ENCODE measurements at regions not wholly inside any gene's neighbourhood (a gene's known extent, or its start where the extent isn't known, plus 50 kb on each side); places are given as distances from the start of the nearest gene placed in this dataset.

DNA sequence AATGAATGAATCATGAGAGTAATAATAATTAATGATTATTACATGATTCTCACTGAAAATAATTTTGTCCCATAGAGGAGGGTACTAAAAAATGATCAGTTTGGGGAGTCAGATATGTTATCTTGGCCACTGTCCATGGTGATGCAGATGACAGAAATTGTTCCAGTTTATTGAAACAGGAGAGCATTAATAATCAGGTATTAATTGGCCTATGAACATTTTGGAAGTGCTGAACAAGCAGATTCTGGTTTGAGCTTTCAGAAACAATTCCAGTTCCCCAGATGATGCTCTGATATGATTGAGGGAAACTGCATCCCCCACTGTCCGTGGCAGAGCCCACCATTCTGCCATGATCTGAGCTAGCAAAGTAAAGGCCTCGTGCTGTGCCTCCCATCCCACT lies 345.2 kb downstream of the ZSWIM6 start:
- DNase-seq (ENCODE audit: low read depth) = no peak
- no peak overlapping the region for H3K4me3 ChIP-seq (ENCODE audit: low read depth, low read length)
- no peak for TF ChIP-seq CTCF (IDR thresholded peaks at IDR 0.05; ENCODE audit: insufficient read depth, low read depth, low read length, missing control alignments)

DNA sequence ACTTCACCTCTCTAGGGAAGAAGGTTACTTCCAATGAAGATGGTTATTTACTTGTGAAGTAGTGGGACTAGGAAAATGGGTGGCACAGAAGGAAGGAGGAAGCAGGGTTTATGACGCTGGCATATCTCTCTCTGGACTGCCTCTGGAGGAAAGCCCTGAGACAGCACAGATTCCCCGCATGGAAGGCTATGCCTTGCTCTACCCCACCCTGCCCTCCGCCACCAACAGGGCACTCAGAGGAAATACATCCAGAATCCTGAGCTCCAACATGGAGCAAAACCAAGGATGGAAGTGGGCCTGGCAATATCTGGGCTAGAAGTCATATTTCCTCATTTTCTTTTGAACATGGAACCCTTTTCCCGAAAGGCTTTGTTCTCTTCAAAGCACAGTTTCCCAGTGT lies 346.9 kb downstream of the ZSWIM6 start:
- no peak for TF ChIP-seq CTCF (IDR thresholded peaks at IDR 0.05; ENCODE audit: insufficient read depth, low read depth, low read length, missing control alignments)
- DNase-seq (ENCODE audit: low read depth) = no peak
- H3K4me3 ChIP-seq (ENCODE audit: low read depth, low read length) = no peak overlapping the region

GRCh38 chr5:61679562-61679961 lies 347.5 kb downstream of the ZSWIM6 start:
- no peak for TF ChIP-seq CTCF (IDR thresholded peaks at IDR 0.05; ENCODE audit: insufficient read depth, low read depth, low read length, missing control alignments)
- no peak overlapping the region for H3K4me3 ChIP-seq (ENCODE audit: low read depth, low read length)
- no peak for DNase-seq (ENCODE audit: low read depth)

DNA sequence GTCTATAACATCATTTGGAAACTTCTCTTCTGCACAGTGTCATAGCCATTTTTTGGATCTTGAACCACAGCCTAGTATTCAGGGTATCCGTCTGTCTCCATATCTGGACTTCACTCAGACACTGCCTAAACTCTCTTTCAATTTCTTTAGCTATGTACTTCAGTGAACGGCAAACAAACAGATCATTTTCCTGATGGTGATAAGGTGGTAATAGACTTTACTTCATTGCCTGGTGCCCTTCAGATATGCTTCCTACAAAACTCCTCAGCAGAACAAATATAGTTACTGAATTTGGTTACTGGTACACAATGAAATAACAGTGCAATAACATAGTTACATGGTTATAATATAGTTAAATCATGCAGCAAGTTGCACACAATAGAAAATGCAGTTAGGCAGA lies 348.2 kb downstream of the ZSWIM6 start:
- TF ChIP-seq CTCF (IDR thresholded peaks at IDR 0.05; ENCODE audit: insufficient read depth, low read depth, low read length, missing control alignments) = no peak
- no peak overlapping the region for H3K4me3 ChIP-seq (ENCODE audit: low read depth, low read length)
- DNase-seq (ENCODE audit: low read depth) = no peak

DNA sequence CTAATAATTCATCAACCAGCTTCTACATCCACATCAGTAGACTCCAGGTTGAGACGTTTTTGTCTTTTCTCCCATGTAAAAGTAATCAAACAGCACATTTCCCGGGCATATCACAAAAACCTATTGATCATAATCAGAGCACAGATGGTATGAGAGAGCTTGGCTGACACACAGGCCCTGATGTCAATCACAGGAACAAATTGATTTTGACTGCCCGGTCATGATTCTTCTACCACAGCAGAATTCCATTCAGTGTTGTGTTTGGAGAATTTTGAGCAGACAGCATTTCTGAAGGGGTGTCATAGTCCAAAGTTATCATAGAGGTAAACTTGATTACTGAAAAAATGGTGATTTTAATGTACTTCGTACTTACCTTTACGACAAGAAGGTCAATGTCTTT lies 351.1 kb downstream of the ZSWIM6 start:
- H3K4me3 ChIP-seq (ENCODE audit: low read depth, low read length) = no peak overlapping the region
- TF ChIP-seq CTCF (IDR thresholded peaks at IDR 0.05; ENCODE audit: insufficient read depth, low read depth, low read length, missing control alignments) = no peak
- DNase-seq (ENCODE audit: low read depth) = no peak

GRCh38 chr5:61683926-61684325 lies 351.9 kb downstream of the ZSWIM6 start:
- no peak for TF ChIP-seq CTCF (IDR thresholded peaks at IDR 0.05; ENCODE audit: insufficient read depth, low read depth, low read length, missing control alignments)
- no peak overlapping the region for H3K4me3 ChIP-seq (ENCODE audit: low read depth, low read length)
- DNase-seq (ENCODE audit: low read depth) = no peak

GRCh38 chr5:61686491-61687257 lies 354.6 kb downstream of the ZSWIM6 start:
- TF ChIP-seq CTCF (IDR thresholded peaks at IDR 0.05; ENCODE audit: insufficient read depth, low read depth, low read length, missing control alignments) = no peak
- no peak overlapping the region for H3K4me3 ChIP-seq (ENCODE audit: low read depth, low read length)
- DNase-seq (ENCODE audit: low read depth) = no peak
